Endothelial cell of umbilical vein (primary cell): ENCODE measurements at regions not wholly inside any gene's neighbourhood (a gene's known extent, or its start where the extent isn't known, plus 50 kb on each side); places are given as distances from the start of the nearest gene placed in this dataset.
A peak's percentile ranks its signal among the peaks of the same experiment; 100 is the strongest.

Experiments
- BruUV-seq: library from RNA; stranded (reverse); fragments of 400-500 nt; replicated peaks from 2 replicates; lab custom pipeline; 2021; lab: Mats Ljungman, UMichigan
- CTCF ChIA-PET: fragments of 300-600, 350-600 bp; sonication (Branson Sonifier 250); formaldehyde crosslinking; loops from one replicate; lab custom pipeline; 2021; ENCODE audit warnings: antibody characterized with exemption, inconsistent platforms; lab: Charles Lee
- POLR2A ChIA-PET: fragments of 300-600, 350-600 bp; sonication (Branson Sonifier 250); formaldehyde crosslinking; loops from one replicate; lab custom pipeline; 2021; ENCODE audit warnings: antibody characterized with exemption, inconsistent platforms; lab: Charles Lee
- DNase-seq: peaks from one replicate; pipeline ENCODE4 v3.0.0-alpha.2; 2011; ENCODE audit warnings: low read depth, low spot score
- FAIRE-seq: peaks from 2 replicates; lab custom pipeline; 2011; peaks lifted over from hg19 to GRCh38; lab: Jason Lieb, UNC
- H2AFZ ChIP-seq: 2 replicates; pipeline ENCODE4 v1.6.0; 2012; ENCODE audit warnings: low read depth, low read length, control low read depth, inconsistent platforms
- H3K27ac ChIP-seq: 2 replicates; pipeline ENCODE4 v1.5.1; 2011; ENCODE audit warnings: low read depth, mild to moderate bottlenecking, control low read depth, low read length, moderate library complexity; ENCODE audit not compliant: insufficient read depth
- H3K27me3 ChIP-seq, 2 experiments: 2 replicates each; pipeline versions ENCODE4 v1.6.0 to v1.6.1; 2011; ENCODE audit warnings: low read length in 2 of 2, mixed read lengths in 1 of 2; ENCODE audit not compliant: control insufficient read depth in 2 of 2, insufficient read depth in 2 of 2
- H3K36me3 ChIP-seq, 2 experiments: 2 replicates in 1 of 2; 3 replicates in 1 of 2; pipeline ENCODE4 v1.5.1; 2011; ENCODE audit warnings: low read length in 2 of 2, mild to moderate bottlenecking in 1 of 2, moderate library complexity in 1 of 2; ENCODE audit not compliant: control insufficient read depth in 2 of 2, insufficient read depth in 2 of 2; ENCODE audit errors: extremely low read depth in 1 of 2
- H3K4me1 ChIP-seq: 3 replicates; pipeline ENCODE4 v1.5.1; 2011; ENCODE audit warnings: mild to moderate bottlenecking, low read length; ENCODE audit not compliant: control insufficient read depth, insufficient read depth; ENCODE audit errors: extremely low read depth
- H3K4me2 ChIP-seq: 2 replicates; pipeline ENCODE4 v1.6.1; 2011; ENCODE audit warnings: low read length, control low read depth, mixed read lengths; ENCODE audit not compliant: insufficient read depth
- H3K4me3 ChIP-seq, 3 experiments: fragments of 200-600 bp in 1 of 3; sonication (generic), shearing (Covaris generic) in 1 of 3; replicated peaks in 1 of 3; 2 replicates each; pipeline ENCODE4 v1.5.1; 2011 to 2016; ENCODE audit warnings: control low read depth in 3 of 3, low read length in 3 of 3, mild to moderate bottlenecking in 2 of 3, inconsistent platforms in 1 of 3, low read depth in 1 of 3, moderate library complexity in 1 of 3; ENCODE audit not compliant: insufficient read depth in 1 of 3
- H3K79me2 ChIP-seq: 2 replicates; pipeline ENCODE4 v1.6.0; 2012; ENCODE audit warnings: low read length, inconsistent platforms; ENCODE audit not compliant: control insufficient read depth, insufficient read depth
- H3K9ac ChIP-seq: replicated peaks from 2 replicates; pipeline ENCODE3; 2011; ENCODE audit warnings: low read length, control low read depth; ENCODE audit not compliant: insufficient read depth; ENCODE audit errors: extremely low read depth
- H3K9me1 ChIP-seq: replicated peaks from 3 replicates; pipeline ENCODE4 v1.6.0; 2011; ENCODE audit warnings: mild to moderate bottlenecking, low read length; ENCODE audit not compliant: control insufficient read depth, insufficient read depth; ENCODE audit errors: extremely low read depth
- H3K9me3 ChIP-seq: replicated peaks from 2 replicates; pipeline ENCODE4 v1.5.1; 2012; ENCODE audit warnings: low read length, inconsistent platforms; ENCODE audit not compliant: control insufficient read depth, insufficient read depth
- H4K20me1 ChIP-seq: replicated peaks from 2 replicates; pipeline ENCODE3; 2011; ENCODE audit warnings: mild to moderate bottlenecking, low read length; ENCODE audit not compliant: control insufficient read depth, insufficient read depth; ENCODE audit errors: extremely low read depth
- CTCF ChIP-seq, 2 donors: IDR thresholded peaks; 1 replicate in 1 of 2; 2 replicates in 1 of 2; pipeline ENCODE4 v1.5.1; 2011; ENCODE audit warnings: low read length in 2 of 2, mild to moderate bottlenecking in 2 of 2, moderate library complexity in 2 of 2, control low read depth in 1 of 2, inconsistent platforms in 1 of 2, low read depth in 1 of 2; ENCODE audit not compliant: insufficient read depth in 1 of 2; ENCODE audit errors: extremely low read depth in 1 of 2
- EZH2 ChIP-seq: IDR thresholded peaks from 2 replicates; pipeline ENCODE4 v1.6.1; 2012; ENCODE audit warnings: borderline replicate concordance, low read depth, mild to moderate bottlenecking, moderate library complexity, low read length, inconsistent platforms; ENCODE audit not compliant: severe bottlenecking
- FOS ChIP-seq: IDR thresholded peaks from 2 replicates; pipeline ENCODE4 v1.6.1; 2011; ENCODE audit warnings: mild to moderate bottlenecking, low read length, moderate library complexity, borderline replicate concordance; ENCODE audit not compliant: insufficient read depth
- GATA2 ChIP-seq: IDR thresholded peaks from 2 replicates; pipeline ENCODE4 v1.7.0; 2011; ENCODE audit warnings: low read depth, mild to moderate bottlenecking, moderate library complexity, mixed read lengths, low read length; ENCODE audit not compliant: insufficient read length, insufficient read depth
- JUN ChIP-seq: IDR thresholded peaks from 2 replicates; pipeline ENCODE4 v1.6.1; 2011; ENCODE audit warnings: borderline replicate concordance, low read depth; ENCODE audit not compliant: insufficient read length, insufficient read depth
- MAX ChIP-seq: IDR thresholded peaks from 2 replicates; pipeline ENCODE4 v1.6.1; 2011; ENCODE audit not compliant: insufficient read depth, insufficient read length
- MYC ChIP-seq: IDR thresholded peaks from one replicate; pipeline ENCODE4 v1.6.1; 2011; ENCODE audit warnings: mild to moderate bottlenecking, low read depth, low read length
- POLR2A ChIP-seq: IDR thresholded peaks from 2 replicates; pipeline ENCODE4 v1.6.1; 2012; ENCODE audit warnings: low read depth, mild to moderate bottlenecking, control low read depth, low read length
- POLR2AphosphoS5 ChIP-seq: IDR thresholded peaks from 2 replicates; pipeline ENCODE4 v1.6.1; 2012; ENCODE audit warnings: low read depth, mild to moderate bottlenecking, control low read depth, low read length, moderate library complexity; ENCODE audit not compliant: insufficient read depth
- dilution Hi-C: fragments of 300-500 bp; cut with MboI; formaldehyde crosslinking; loops from one replicate; pipeline ENCODE4 v1.15.0; 2019; ENCODE audit warnings: low sequenced_read_pairs; ENCODE audit not compliant: extremely low pct_ligation_motif_present
- intact Hi-C: fragments of 100-400 bp; cut with micrococcal nuclease; formaldehyde crosslinking; loops from one replicate; pipeline ENCODE4 v1.10.0; 2022

GRCh38 chr6:140366991-140367390, 992.5 kb upstream of the CITED2 start:
- Histone ChIP-seq H3K9me3 (no peaks in the 10 kb centered on the region), H3K27me3 (no peaks in the 10 kb centered on the region), H3K9ac (no peak overlapping the region), H4K20me1 (no peaks in the 10 kb centered on the region), H3K79me2 (no peaks in the 10 kb centered on the region), H3K4me1 (peaks cover 8% of the 10 kb centered on the region), H3K36me3 (no peaks in the 10 kb centered on the region), H2AFZ (no peak overlapping the region), H3K27ac (no peak overlapping the region), H3K4me3 (no peak overlapping the region), H3K9me1 (no peaks in the 10 kb centered on the region), H3K4me2 (no peak overlapping the region)
- intact Hi-C loops = no loop called here
- BruUV-seq = no TSS peak
- dilution Hi-C loops = no loop called here
- POLR2A ChIA-PET = no interaction called here
- CTCF ChIA-PET = no interaction called here
- DNase-seq (peak; percentile 39), FAIRE-seq (no peak)
- TF ChIP-seq JUN (peak; percentile 7), GATA2 (peak; percentile 89), MAX (no peak), FOS (peak; percentile 60)

GRCh38 chr6:140364916-140365315, 990.5 kb upstream of the CITED2 start:
- TF ChIP-seq CTCF (IDR thresholded peaks at IDR 0.05; ENCODE audit: extremely low read depth in 1 of 2, insufficient read depth in 1 of 2, low read depth in 1 of 2, low read length in 2 of 2) (no peak), POLR2AphosphoS5 (no peak), MAX (no peak), EZH2 (no peak), POLR2A (no peak), GATA2 (no peak), MYC (no peak), JUN (no peak), FOS (no peak)
- dilution Hi-C loops (no loop called here), intact Hi-C loops (no loop called here)
- H3K9ac ChIP-seq = no peak overlapping the region
- no peak overlapping the region for H2AFZ ChIP-seq
- no peaks in the 10 kb centered on the region for H4K20me1 ChIP-seq
- DNase-seq (no peak), FAIRE-seq (peak; percentile 46)
- H3K27ac ChIP-seq = no peak overlapping the region
- ChIA-PET POLR2A (no interaction called here), CTCF (no interaction called here)
- H3K4me3 ChIP-seq = no peak overlapping the region
- no TSS peak for BruUV-seq
- no peaks in the 10 kb centered on the region for H3K79me2 ChIP-seq
- H3K4me1 ChIP-seq = peaks cover 8% of the 10 kb centered on the region
- H3K9me1 ChIP-seq = no peaks in the 10 kb centered on the region
- no peaks in the 10 kb centered on the region for H3K36me3 ChIP-seq
- no peaks in the 10 kb centered on the region for H3K9me3 ChIP-seq
- no peak overlapping the region for H3K4me2 ChIP-seq
- no peaks in the 10 kb centered on the region for H3K27me3 ChIP-seq
